ENCODE measurements at regions not wholly inside any gene's neighbourhood (a gene's known extent, or its start where the extent isn't known, plus 50 kb on each side); places are given as distances from the start of the nearest gene placed in this dataset.
"Not testable (repeated sequence)": the region's sequence is repeated elsewhere in the genome, so short reads cannot be mapped to it uniquely, and the experiment has no call there.

DNA sequence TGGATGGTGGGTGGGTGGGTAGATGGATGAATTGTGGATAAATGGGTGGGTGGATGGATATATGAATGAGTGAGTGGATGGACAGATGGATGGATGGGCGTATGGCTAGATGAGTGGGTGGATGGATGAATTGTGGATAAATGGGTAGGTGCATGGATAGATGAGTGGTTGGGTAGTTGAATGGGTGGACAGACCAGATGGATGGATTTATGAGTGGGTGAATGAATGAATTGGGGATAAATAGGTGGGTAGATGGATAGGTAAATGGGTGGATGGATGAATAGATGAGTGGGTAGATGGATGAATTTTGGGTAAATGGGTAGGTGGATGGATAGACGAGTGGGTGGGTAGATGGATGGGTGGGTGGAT, 108.7 kb downstream of the NPIPB11 start:
- TF ChIP-seq, protein P1, sequence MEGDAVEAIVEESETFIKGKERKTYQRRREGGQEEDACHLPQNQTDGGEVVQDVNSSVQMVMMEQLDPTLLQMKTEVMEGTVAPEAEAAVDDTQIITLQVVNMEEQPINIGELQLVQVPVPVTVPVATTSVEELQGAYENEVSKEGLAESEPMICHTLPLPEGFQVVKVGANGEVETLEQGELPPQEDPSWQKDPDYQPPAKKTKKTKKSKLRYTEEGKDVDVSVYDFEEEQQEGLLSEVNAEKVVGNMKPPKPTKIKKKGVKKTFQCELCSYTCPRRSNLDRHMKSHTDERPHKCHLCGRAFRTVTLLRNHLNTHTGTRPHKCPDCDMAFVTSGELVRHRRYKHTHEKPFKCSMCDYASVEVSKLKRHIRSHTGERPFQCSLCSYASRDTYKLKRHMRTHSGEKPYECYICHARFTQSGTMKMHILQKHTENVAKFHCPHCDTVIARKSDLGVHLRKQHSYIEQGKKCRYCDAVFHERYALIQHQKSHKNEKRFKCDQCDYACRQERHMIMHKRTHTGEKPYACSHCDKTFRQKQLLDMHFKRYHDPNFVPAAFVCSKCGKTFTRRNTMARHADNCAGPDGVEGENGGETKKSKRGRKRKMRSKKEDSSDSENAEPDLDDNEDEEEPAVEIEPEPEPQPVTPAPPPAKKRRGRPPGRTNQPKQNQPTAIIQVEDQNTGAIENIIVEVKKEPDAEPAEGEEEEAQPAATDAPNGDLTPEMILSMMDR (IDR thresholded peaks at IDR 0.05), result not testable (repeated sequence)
- TF ChIP-seq POLR2A (IDR thresholded peaks at IDR 0.05), result not testable (repeated sequence)

Data from transverse colon (tissue), 3 donors.